ENCODE measurements at regions not wholly inside any gene's neighbourhood (a gene's known extent, or its start where the extent isn't known, plus 50 kb on each side); places are given as distances from the start of the nearest gene placed in this dataset.

- TF ChIP-seq CTCF (IDR thresholded peaks at IDR 0.05) (no peak), POLR2A (IDR thresholded peaks at IDR 0.05) (no peak), EP300 (IDR thresholded peaks at IDR 0.05) (no peak)
Measured at GRCh38 chr3:135412475-135412874, 553.1 kb upstream of the PPP2R3A start.
